Right lobe of liver (tissue), 4 donors: ENCODE measurements at regions not wholly inside any gene's neighbourhood (a gene's known extent, or its start where the extent isn't known, plus 50 kb on each side); places are given as distances from the start of the nearest gene placed in this dataset.

Source experiments
- CTCF ChIP-seq, 4 donors: fragments of 200-600 bp in 3 of 4; fragments of 450-650 bp in 1 of 4; IDR thresholded peaks; one replicate each; pipeline versions ENCODE4 v1.5.1 to v1.8.0; 2016 to 2022; ENCODE audit warnings: antibody characterized with exemption in 4 of 4, mild to moderate bottlenecking in 2 of 4
- POLR2A ChIP-seq: fragments of 450-650 bp; IDR thresholded peaks from one replicate; pipeline ENCODE4 v1.6.1; 2017; ENCODE audit warnings: antibody characterized with exemption, mild to moderate bottlenecking
- donor health status: DM: no; HTN: no; CAD: no.
- donor health status: DM: no; HTN: no; CAD: no.
- donor health status: DM: no; HTN: yes; CAD: no.

- no peak for TF ChIP-seq CTCF (IDR thresholded peaks at IDR 0.05)
- TF ChIP-seq POLR2A, result no peak
Measured at GRCh38 chr3:115348951-115349745, 202.1 kb upstream of the ZBTB20 start.
